ENCODE measurements at regions not wholly inside any gene's neighbourhood (a gene's known extent, or its start where the extent isn't known, plus 50 kb on each side); places are given as distances from the start of the nearest gene placed in this dataset.

DNA sequence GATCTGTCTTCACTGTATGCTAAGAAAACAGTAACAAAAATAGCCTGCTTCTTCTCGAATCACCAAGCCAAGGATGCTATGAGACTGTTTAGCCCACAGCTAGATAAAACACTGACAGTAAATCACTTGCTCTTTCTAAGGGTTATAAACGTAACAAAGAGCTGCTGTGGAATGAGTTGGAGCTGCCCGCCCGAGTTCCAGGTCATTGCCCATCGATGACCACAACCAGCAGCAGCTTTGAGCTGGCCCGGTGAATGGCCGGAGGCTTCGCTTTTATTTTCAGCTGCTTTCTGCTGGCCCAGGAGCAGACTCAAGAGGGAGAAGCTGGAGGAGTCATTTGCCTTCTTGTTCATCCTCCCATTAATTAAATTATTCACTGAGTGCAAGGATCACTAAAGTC is 82.2 kb upstream of the CDH4 start:
- Histone ChIP-seq H3K9me3 (ENCODE audit: control insufficient read depth, low read length) (no peaks in the 10 kb centered on the region), H3K27me3 (replicated peaks; ENCODE audit: control insufficient read depth, insufficient read depth, low read length, poor library complexity, severe bottlenecking) (no peaks in the 10 kb centered on the region), H3K4me1 (ENCODE audit: control insufficient read depth, insufficient read depth, low read length, poor library complexity, severe bottlenecking) (no peaks in the 10 kb centered on the region), H3K36me3 (ENCODE audit: control insufficient read depth, insufficient read depth, low read length) (no peaks in the 10 kb centered on the region), H3K27ac (ENCODE audit: insufficient read depth, low read length, poor library complexity, severe bottlenecking) (no peak overlapping the region), H3K4me3 (ENCODE audit: insufficient read depth, low read depth, low read length, poor library complexity, severe bottlenecking) (no peak overlapping the region)
- no peak for DNase-seq

GRCh38 chr20:61170496-61171320 is 81.4 kb upstream of the CDH4 start:
- Histone ChIP-seq H3K4me3 (ENCODE audit: insufficient read depth, low read depth, low read length, poor library complexity, severe bottlenecking) (no peak overlapping the region), H3K27me3 (replicated peaks; ENCODE audit: control insufficient read depth, insufficient read depth, low read length, poor library complexity, severe bottlenecking) (no peaks in the 10 kb centered on the region), H3K27ac (ENCODE audit: insufficient read depth, low read length, poor library complexity, severe bottlenecking) (no peak overlapping the region)

DNA sequence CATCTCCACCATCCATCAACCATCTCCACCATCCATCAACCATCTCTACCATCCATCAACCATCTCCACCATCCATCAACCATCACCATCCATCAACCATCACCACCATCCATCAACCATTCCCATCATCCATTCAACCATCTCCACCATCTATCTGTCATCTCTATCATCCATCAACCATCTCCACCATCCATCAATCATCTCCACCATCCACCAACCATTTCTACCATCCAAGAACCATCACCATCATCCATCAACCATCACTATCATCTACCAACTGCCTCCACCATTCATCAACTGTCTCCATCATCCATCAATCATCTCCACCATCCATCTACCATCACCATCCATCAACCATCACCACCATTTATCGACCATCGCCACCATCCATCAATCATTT is 78.8 kb upstream of the CDH4 start:
- Histone ChIP-seq H3K36me3 (ENCODE audit: control insufficient read depth, insufficient read depth, low read length) (no peaks in the 10 kb centered on the region), H3K27me3 (replicated peaks; ENCODE audit: control insufficient read depth, insufficient read depth, low read length, poor library complexity, severe bottlenecking) (no peaks in the 10 kb centered on the region), H3K4me1 (ENCODE audit: control insufficient read depth, insufficient read depth, low read length, poor library complexity, severe bottlenecking) (no peaks in the 10 kb centered on the region), H3K9me3 (ENCODE audit: control insufficient read depth, low read length) (no peaks in the 10 kb centered on the region), H3K4me3 (ENCODE audit: insufficient read depth, low read depth, low read length, poor library complexity, severe bottlenecking) (no peak overlapping the region), H3K27ac (ENCODE audit: insufficient read depth, low read length, poor library complexity, severe bottlenecking) (no peak overlapping the region)
- no peak for DNase-seq

More at GRCh38 chr20:61170496-61171320, 81.4 kb upstream of the CDH4 start:
- Histone ChIP-seq H3K9me3 (ENCODE audit: control insufficient read depth, low read length) (no peaks in the 10 kb centered on the region), H3K4me1 (ENCODE audit: control insufficient read depth, insufficient read depth, low read length, poor library complexity, severe bottlenecking) (no peaks in the 10 kb centered on the region), H3K36me3 (ENCODE audit: control insufficient read depth, insufficient read depth, low read length) (no peaks in the 10 kb centered on the region)
- no peak for DNase-seq

DNA sequence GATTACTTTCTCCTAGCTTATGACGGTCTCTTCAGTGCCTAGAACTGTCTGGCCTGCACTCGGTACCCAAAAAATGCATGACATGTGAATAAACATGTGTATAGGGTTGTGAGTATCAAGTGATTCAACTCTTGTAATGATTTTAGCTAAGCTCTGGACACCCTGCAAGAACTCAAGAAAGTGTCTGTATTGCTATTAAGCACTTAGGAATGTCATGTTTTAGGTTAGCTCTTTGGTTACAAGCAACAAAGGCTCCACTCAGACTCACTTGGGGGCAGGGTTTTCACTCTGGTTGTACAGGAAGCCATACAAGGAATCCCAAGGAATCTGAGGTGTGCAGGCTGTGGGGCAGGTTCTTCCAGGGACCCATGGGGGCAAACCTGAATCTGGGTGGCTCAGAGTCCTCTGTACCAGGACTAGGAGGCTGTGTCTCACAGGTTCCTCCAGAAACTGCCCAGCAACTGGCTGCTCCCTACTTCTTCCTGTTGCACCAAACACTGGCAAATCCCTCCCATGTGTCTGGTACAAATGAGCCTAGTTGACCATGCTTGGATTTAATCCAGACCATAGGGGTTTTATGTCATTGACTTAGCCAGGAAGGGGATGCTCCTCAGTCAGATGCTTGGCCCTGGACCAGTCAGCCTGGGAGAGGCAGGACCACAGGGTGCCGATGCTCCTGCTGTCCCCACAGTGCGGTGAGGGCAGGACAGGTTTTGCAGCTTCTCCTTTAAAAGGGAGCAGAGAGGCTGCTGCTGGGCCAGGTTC is 77.9 kb upstream of the CDH4 start:
- Histone ChIP-seq H3K4me1 (ENCODE audit: control insufficient read depth, insufficient read depth, low read length, poor library complexity, severe bottlenecking) (no peaks in the 10 kb centered on the region), H3K36me3 (ENCODE audit: control insufficient read depth, insufficient read depth, low read length) (no peaks in the 10 kb centered on the region), H3K9me3 (ENCODE audit: control insufficient read depth, low read length) (no peaks in the 10 kb centered on the region), H3K4me3 (ENCODE audit: insufficient read depth, low read depth, low read length, poor library complexity, severe bottlenecking) (no peak overlapping the region), H3K27ac (ENCODE audit: insufficient read depth, low read length, poor library complexity, severe bottlenecking) (no peak overlapping the region), H3K27me3 (replicated peaks; ENCODE audit: control insufficient read depth, insufficient read depth, low read length, poor library complexity, severe bottlenecking) (no peaks in the 10 kb centered on the region)
- no peak for DNase-seq

DNA sequence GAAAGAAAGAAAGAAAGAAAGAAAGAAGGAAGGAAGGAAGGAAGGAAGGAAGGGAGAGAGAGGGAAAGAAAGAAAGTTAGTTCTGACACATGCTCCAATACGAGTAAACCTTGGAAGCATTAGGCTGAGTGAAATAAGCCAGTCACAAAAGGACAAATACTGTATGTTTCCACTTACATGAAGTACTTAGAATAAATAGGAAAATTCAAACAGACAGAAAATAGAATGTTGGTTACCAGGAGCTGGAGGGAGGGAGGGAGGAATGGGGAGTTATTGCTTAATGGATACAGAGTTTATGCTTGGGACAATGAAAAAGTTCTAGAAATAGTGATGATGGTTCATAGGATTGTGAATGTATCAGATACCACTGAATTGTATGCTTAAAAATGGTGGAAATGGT is 75.2 kb upstream of the CDH4 start:
- no peak overlapping the region for H3K4me3 ChIP-seq (ENCODE audit: insufficient read depth, low read depth, low read length, poor library complexity, severe bottlenecking)
- H3K4me1 ChIP-seq (ENCODE audit: control insufficient read depth, insufficient read depth, low read length, poor library complexity, severe bottlenecking): no peaks in the 10 kb centered on the region
- H3K36me3 ChIP-seq (ENCODE audit: control insufficient read depth, insufficient read depth, low read length): no peaks in the 10 kb centered on the region
- no peaks in the 10 kb centered on the region for H3K9me3 ChIP-seq (ENCODE audit: control insufficient read depth, low read length)
- DNase-seq: no peak
- no peak overlapping the region for H3K27ac ChIP-seq (ENCODE audit: insufficient read depth, low read length, poor library complexity, severe bottlenecking)
- no peaks in the 10 kb centered on the region for H3K27me3 ChIP-seq (replicated peaks; ENCODE audit: control insufficient read depth, insufficient read depth, low read length, poor library complexity, severe bottlenecking)

GRCh38 chr20:61178551-61179071 is 73.5 kb upstream of the CDH4 start:
- H3K27ac ChIP-seq (ENCODE audit: insufficient read depth, low read length, poor library complexity, severe bottlenecking): no peak overlapping the region
- DNase-seq: no peak
- H3K4me3 ChIP-seq (ENCODE audit: insufficient read depth, low read depth, low read length, poor library complexity, severe bottlenecking): no peak overlapping the region
- H3K4me1 ChIP-seq (ENCODE audit: control insufficient read depth, insufficient read depth, low read length, poor library complexity, severe bottlenecking): no peaks in the 10 kb centered on the region
- H3K27me3 ChIP-seq (replicated peaks; ENCODE audit: control insufficient read depth, insufficient read depth, low read length, poor library complexity, severe bottlenecking): no peaks in the 10 kb centered on the region
- no peaks in the 10 kb centered on the region for H3K9me3 ChIP-seq (ENCODE audit: control insufficient read depth, low read length)
- H3K36me3 ChIP-seq (ENCODE audit: control insufficient read depth, insufficient read depth, low read length): no peaks in the 10 kb centered on the region

DNA sequence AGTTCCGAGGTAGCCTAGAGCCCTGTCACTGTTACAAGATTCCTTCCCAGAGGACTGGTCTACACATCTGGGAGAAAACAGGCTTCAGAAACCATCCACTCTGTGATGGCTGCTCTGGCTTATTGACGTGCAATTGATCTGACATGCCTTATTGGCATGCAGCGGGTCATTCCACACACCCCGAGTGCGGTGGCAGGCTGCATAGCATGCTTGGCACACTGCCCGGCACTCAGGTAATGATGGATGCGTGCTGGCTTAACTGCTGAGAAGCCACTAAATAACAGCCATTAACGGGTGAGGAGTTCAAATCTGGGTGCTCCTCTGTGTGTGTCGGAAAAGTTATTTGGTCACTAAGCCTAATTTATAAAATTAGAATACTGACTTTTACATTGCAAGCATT is 67.9 kb upstream of the CDH4 start:
- Histone ChIP-seq H3K4me3 (ENCODE audit: insufficient read depth, low read depth, low read length, poor library complexity, severe bottlenecking) (no peak overlapping the region), H3K27me3 (replicated peaks; ENCODE audit: control insufficient read depth, insufficient read depth, low read length, poor library complexity, severe bottlenecking) (no peaks in the 10 kb centered on the region), H3K36me3 (ENCODE audit: control insufficient read depth, insufficient read depth, low read length) (no peaks in the 10 kb centered on the region), H3K9me3 (ENCODE audit: control insufficient read depth, low read length) (no peaks in the 10 kb centered on the region), H3K4me1 (ENCODE audit: control insufficient read depth, insufficient read depth, low read length, poor library complexity, severe bottlenecking) (no peaks in the 10 kb centered on the region), H3K27ac (ENCODE audit: insufficient read depth, low read length, poor library complexity, severe bottlenecking) (no peak overlapping the region)
- DNase-seq: no peak

- no peak for DNase-seq
- Histone ChIP-seq H3K36me3 (ENCODE audit: control insufficient read depth, insufficient read depth, low read length) (no peaks in the 10 kb centered on the region), H3K27me3 (replicated peaks; ENCODE audit: control insufficient read depth, insufficient read depth, low read length, poor library complexity, severe bottlenecking) (no peaks in the 10 kb centered on the region), H3K27ac (ENCODE audit: insufficient read depth, low read length, poor library complexity, severe bottlenecking) (no peak overlapping the region), H3K4me1 (ENCODE audit: control insufficient read depth, insufficient read depth, low read length, poor library complexity, severe bottlenecking) (no peaks in the 10 kb centered on the region), H3K9me3 (ENCODE audit: control insufficient read depth, low read length) (no peaks in the 10 kb centered on the region), H3K4me3 (ENCODE audit: insufficient read depth, low read depth, low read length, poor library complexity, severe bottlenecking) (no peak overlapping the region)
Measured at GRCh38 chr20:61185181-61185580, 66.9 kb upstream of the CDH4 start.

GRCh38 chr20:61185841-61186601 is 66.0 kb upstream of the CDH4 start:
- Histone ChIP-seq H3K36me3 (ENCODE audit: control insufficient read depth, insufficient read depth, low read length) (no peaks in the 10 kb centered on the region), H3K4me1 (ENCODE audit: control insufficient read depth, insufficient read depth, low read length, poor library complexity, severe bottlenecking) (no peaks in the 10 kb centered on the region), H3K9me3 (ENCODE audit: control insufficient read depth, low read length) (no peaks in the 10 kb centered on the region), H3K4me3 (ENCODE audit: insufficient read depth, low read depth, low read length, poor library complexity, severe bottlenecking) (no peak overlapping the region), H3K27me3 (replicated peaks; ENCODE audit: control insufficient read depth, insufficient read depth, low read length, poor library complexity, severe bottlenecking) (no peaks in the 10 kb centered on the region), H3K27ac (ENCODE audit: insufficient read depth, low read length, poor library complexity, severe bottlenecking) (no peak overlapping the region)
- no peak for DNase-seq

Data from effector memory CD4-positive, alpha-beta T cell (primary cell).